ENCODE measurements at regions not wholly inside any gene's neighbourhood (a gene's known extent, or its start where the extent isn't known, plus 50 kb on each side); places are given as distances from the start of the nearest gene placed in this dataset.

GRCh38 chr15:45981625-45982024 lies 346.8 kb downstream of the SQOR start:
- TF ChIP-seq, protein P1, sequence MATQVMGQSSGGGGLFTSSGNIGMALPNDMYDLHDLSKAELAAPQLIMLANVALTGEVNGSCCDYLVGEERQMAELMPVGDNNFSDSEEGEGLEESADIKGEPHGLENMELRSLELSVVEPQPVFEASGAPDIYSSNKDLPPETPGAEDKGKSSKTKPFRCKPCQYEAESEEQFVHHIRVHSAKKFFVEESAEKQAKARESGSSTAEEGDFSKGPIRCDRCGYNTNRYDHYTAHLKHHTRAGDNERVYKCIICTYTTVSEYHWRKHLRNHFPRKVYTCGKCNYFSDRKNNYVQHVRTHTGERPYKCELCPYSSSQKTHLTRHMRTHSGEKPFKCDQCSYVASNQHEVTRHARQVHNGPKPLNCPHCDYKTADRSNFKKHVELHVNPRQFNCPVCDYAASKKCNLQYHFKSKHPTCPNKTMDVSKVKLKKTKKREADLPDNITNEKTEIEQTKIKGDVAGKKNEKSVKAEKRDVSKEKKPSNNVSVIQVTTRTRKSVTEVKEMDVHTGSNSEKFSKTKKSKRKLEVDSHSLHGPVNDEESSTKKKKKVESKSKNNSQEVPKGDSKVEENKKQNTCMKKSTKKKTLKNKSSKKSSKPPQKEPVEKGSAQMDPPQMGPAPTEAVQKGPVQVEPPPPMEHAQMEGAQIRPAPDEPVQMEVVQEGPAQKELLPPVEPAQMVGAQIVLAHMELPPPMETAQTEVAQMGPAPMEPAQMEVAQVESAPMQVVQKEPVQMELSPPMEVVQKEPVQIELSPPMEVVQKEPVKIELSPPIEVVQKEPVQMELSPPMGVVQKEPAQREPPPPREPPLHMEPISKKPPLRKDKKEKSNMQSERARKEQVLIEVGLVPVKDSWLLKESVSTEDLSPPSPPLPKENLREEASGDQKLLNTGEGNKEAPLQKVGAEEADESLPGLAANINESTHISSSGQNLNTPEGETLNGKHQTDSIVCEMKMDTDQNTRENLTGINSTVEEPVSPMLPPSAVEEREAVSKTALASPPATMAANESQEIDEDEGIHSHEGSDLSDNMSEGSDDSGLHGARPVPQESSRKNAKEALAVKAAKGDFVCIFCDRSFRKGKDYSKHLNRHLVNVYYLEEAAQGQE (IDR thresholded peaks at IDR 0.05; ENCODE audit: insufficient read depth in 1 of 2, low read depth in 2 of 2, low read length in 2 of 2), result no peak
- no peak for TF ChIP-seq POLR2AphosphoS5 (IDR thresholded peaks at IDR 0.05; ENCODE audit: low read depth, low read length)
